ENCODE measurements at regions not wholly inside any gene's neighbourhood (a gene's known extent, or its start where the extent isn't known, plus 50 kb on each side); places are given as distances from the start of the nearest gene placed in this dataset.

DNA sequence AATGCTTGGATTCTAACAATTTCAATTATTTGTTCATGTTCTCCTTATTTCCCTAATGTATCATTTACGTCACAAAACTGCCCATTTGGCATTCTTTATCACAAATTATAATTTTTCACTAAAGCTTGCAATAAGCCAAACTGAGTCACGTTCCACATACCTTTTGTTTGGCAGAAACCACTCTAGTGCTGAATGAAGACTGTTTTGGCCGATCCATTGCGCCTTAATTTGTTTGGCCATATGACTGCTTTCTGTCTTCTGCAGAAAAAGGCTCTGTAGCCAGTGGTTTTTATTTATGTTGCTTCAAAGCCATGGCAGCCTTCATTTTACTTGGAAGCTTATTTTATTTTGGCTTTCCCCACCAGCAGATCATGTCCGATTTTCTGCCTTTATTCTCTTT lies 184.4 kb upstream of the HAND2 start:
- no peak for TF ChIP-seq ELF4 (IDR thresholded peaks at IDR 0.05)
- no peak for TF ChIP-seq FOXM1 (IDR thresholded peaks at IDR 0.05; ENCODE audit: borderline replicate concordance)
- no peak for TF ChIP-seq BHLHE40 (IDR thresholded peaks at IDR 0.05; ENCODE audit: borderline replicate concordance)
- no peak for TF ChIP-seq TARDBP (IDR thresholded peaks at IDR 0.05)
- no peak for TF ChIP-seq LEF1 (IDR thresholded peaks at IDR 0.05; ENCODE audit: borderline replicate concordance)
- TF ChIP-seq, protein P1, sequence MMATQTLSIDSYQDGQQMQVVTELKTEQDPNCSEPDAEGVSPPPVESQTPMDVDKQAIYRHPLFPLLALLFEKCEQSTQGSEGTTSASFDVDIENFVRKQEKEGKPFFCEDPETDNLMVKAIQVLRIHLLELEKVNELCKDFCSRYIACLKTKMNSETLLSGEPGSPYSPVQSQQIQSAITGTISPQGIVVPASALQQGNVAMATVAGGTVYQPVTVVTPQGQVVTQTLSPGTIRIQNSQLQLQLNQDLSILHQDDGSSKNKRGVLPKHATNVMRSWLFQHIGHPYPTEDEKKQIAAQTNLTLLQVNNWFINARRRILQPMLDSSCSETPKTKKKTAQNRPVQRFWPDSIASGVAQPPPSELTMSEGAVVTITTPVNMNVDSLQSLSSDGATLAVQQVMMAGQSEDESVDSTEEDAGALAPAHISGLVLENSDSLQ (IDR thresholded peaks at IDR 0.05) = no peak
- TF ChIP-seq ARNT (IDR thresholded peaks at IDR 0.05) = no peak
- no peak for TF ChIP-seq CTBP1 (IDR thresholded peaks at IDR 0.05; ENCODE audit: borderline replicate concordance)
- TF ChIP-seq SUZ12 (IDR thresholded peaks at IDR 0.05) = no peak
- TF ChIP-seq ZNF384 (IDR thresholded peaks at IDR 0.05) = no peak

Measured in HEK293T (cell line).